ENCODE measurements at regions not wholly inside any gene's neighbourhood (a gene's known extent, or its start where the extent isn't known, plus 50 kb on each side); places are given as distances from the start of the nearest gene placed in this dataset.

DNA sequence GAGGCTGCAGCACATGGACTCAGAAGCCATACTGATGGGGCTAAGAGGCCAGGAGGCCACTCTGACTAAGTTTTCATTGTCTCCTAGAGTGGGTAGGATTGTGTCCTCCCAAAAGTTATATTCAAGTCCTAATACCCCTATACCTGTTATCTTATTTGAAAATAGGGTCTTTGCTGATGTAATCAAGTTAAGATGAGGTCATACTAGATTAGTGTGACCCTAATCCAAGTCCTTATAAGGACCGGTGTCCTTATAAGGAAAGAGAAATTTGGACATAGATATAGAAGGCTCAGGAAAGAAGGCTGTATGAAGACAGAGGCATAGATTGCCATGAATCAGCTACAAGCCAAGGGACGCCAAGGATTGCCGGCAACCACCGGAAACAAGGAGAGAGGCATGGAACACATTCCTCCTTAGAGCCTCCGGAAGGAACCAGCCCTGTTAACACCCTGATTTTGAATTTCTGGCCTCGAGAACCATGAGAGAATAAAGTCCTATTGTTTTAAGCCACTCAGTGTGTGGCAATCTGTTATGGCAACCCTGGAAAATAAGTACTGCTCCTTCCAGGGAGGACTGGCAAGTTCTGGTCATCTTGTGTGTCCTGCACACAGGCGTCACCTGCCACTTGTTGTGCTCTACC, 157.0 kb downstream of the EMX2 start:
- TF ChIP-seq YY1 (tag by site-specific recombination; IDR thresholded peaks at IDR 0.05) (no peak), ZNF157 (tag by site-specific recombination; IDR thresholded peaks at IDR 0.05) (no peak), ZNF175 (tag by site-specific recombination; IDR thresholded peaks at IDR 0.05) (no peak), ZBTB1 (tag by site-specific recombination; IDR thresholded peaks at IDR 0.05) (no peak), GLIS1 (tag by site-specific recombination; IDR thresholded peaks at IDR 0.05) (no peak), ZNF24 (tag by site-specific recombination; IDR thresholded peaks at IDR 0.05) (no peak)
- TF ChIP-seq, protein P1, sequence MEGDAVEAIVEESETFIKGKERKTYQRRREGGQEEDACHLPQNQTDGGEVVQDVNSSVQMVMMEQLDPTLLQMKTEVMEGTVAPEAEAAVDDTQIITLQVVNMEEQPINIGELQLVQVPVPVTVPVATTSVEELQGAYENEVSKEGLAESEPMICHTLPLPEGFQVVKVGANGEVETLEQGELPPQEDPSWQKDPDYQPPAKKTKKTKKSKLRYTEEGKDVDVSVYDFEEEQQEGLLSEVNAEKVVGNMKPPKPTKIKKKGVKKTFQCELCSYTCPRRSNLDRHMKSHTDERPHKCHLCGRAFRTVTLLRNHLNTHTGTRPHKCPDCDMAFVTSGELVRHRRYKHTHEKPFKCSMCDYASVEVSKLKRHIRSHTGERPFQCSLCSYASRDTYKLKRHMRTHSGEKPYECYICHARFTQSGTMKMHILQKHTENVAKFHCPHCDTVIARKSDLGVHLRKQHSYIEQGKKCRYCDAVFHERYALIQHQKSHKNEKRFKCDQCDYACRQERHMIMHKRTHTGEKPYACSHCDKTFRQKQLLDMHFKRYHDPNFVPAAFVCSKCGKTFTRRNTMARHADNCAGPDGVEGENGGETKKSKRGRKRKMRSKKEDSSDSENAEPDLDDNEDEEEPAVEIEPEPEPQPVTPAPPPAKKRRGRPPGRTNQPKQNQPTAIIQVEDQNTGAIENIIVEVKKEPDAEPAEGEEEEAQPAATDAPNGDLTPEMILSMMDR (tag by site-specific recombination; IDR thresholded peaks at IDR 0.05) = no peak
- TF ChIP-seq, protein P2, sequence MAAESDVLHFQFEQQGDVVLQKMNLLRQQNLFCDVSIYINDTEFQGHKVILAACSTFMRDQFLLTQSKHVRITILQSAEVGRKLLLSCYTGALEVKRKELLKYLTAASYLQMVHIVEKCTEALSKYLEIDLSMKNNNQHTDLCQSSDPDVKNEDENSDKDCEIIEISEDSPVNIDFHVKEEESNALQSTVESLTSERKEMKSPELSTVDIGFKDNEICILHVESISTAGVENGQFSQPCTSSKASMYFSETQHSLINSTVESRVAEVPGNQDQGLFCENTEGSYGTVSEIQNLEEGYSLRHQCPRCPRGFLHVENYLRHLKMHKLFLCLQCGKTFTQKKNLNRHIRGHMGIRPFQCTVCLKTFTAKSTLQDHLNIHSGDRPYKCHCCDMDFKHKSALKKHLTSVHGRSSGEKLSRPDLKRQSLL (tag by site-specific recombination; IDR thresholded peaks at IDR 0.05) = no peak
- TF ChIP-seq, protein P3, sequence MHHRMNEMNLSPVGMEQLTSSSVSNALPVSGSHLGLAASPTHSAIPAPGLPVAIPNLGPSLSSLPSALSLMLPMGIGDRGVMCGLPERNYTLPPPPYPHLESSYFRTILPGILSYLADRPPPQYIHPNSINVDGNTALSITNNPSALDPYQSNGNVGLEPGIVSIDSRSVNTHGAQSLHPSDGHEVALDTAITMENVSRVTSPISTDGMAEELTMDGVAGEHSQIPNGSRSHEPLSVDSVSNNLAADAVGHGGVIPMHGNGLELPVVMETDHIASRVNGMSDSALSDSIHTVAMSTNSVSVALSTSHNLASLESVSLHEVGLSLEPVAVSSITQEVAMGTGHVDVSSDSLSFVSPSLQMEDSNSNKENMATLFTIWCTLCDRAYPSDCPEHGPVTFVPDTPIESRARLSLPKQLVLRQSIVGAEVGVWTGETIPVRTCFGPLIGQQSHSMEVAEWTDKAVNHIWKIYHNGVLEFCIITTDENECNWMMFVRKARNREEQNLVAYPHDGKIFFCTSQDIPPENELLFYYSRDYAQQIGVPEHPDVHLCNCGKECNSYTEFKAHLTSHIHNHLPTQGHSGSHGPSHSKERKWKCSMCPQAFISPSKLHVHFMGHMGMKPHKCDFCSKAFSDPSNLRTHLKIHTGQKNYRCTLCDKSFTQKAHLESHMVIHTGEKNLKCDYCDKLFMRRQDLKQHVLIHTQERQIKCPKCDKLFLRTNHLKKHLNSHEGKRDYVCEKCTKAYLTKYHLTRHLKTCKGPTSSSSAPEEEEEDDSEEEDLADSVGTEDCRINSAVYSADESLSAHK (tag by site-specific recombination; IDR thresholded peaks at IDR 0.05) = no peak
